H1 (cell line): ENCODE measurements at regions not wholly inside any gene's neighbourhood (a gene's known extent, or its start where the extent isn't known, plus 50 kb on each side); places are given as distances from the start of the nearest gene placed in this dataset.

Experiments
- CTCF ChIP-seq, 3 experiments: IDR thresholded peaks; 1 replicate in 2 of 3; 2 replicates in 1 of 3; pipeline versions ENCODE4 v1.5.1 to v1.6.1; 2011; ENCODE audit warnings: low read length in 3 of 3, mild to moderate bottlenecking in 3 of 3, inconsistent platforms in 2 of 3, low read depth in 1 of 3, moderate library complexity in 1 of 3; ENCODE audit not compliant: insufficient read depth in 1 of 3; ENCODE audit errors: control extremely low read depth in 1 of 3
- EZH2 ChIP-seq: fragments of 200-600 bp; sonication (generic); IDR thresholded peaks from 2 replicates; pipeline ENCODE4 v1.7.1; 2012; ENCODE audit warnings: low read depth, mild to moderate bottlenecking, moderate library complexity, low read length, inconsistent platforms; ENCODE audit not compliant: severe bottlenecking
- POLR2AphosphoS5 ChIP-seq: IDR thresholded peaks from 2 replicates; pipeline ENCODE4 v1.6.1; 2011; ENCODE audit warnings: low read depth, low read length
- SIN3A ChIP-seq, 2 experiments: IDR thresholded peaks in 1 of 2; conservative IDR thresholded peaks in 1 of 2; 2 replicates each; pipeline ENCODE4 v1.6.1; 2011 to 2012; ENCODE audit warnings: low read length in 2 of 2, improper control_type of control experiment in 1 of 2, low read depth in 1 of 2, mild to moderate bottlenecking in 1 of 2
- SIX5 ChIP-seq: IDR thresholded peaks from 2 replicates; pipeline ENCODE4 v1.6.1; 2011; ENCODE audit warnings: mild to moderate bottlenecking, low read depth, low read length
- SP1 ChIP-seq: IDR thresholded peaks from 2 replicates; pipeline ENCODE4 v1.6.1; 2011; ENCODE audit warnings: low read depth, low read length
- YY1 ChIP-seq: IDR thresholded peaks from 2 replicates; pipeline ENCODE4 v1.6.1; 2011; ENCODE audit warnings: low read depth, mild to moderate bottlenecking, low read length

GRCh38 chr12:77569876-77570275 lies 260.8 kb upstream of the NAV3 start:
- TF ChIP-seq CTCF (IDR thresholded peaks at IDR 0.05; ENCODE audit: control extremely low read depth in 1 of 3, insufficient read depth in 1 of 3, low read depth in 1 of 3, low read length in 3 of 3) (no peak), YY1 (no peak), POLR2AphosphoS5 (no peak), SIX5 (no peak), EZH2 (no peak), SP1 (no peak), SIN3A (conservative IDR thresholded peaks at IDR 0.05 in 1 of 2, IDR thresholded peaks at IDR 0.05 in 1 of 2; ENCODE audit: low read depth in 1 of 2, low read length in 2 of 2) (no peak)
